Pancreas (tissue), 10 donors: ENCODE measurements at regions not wholly inside any gene's neighbourhood (a gene's known extent, or its start where the extent isn't known, plus 50 kb on each side); places are given as distances from the start of the nearest gene placed in this dataset.

Source experiments
- ATAC-seq, 4 donors: fragments of 200-7000 bp; cut with Tn5 transposase; one replicate each; pipeline versions ENCODE4 v1.8.0 to v1.9.1; 2020; ENCODE audit warnings: mild to moderate bottlenecking in 4 of 4, moderate library complexity in 4 of 4
- DNase-seq, 6 donors: peaks; one replicate each; pipeline ENCODE4 v3.0.0-alpha.2; 2020
- FAIRE-seq: peaks from 2 replicates; lab custom pipeline; 2012; peaks lifted over from hg19 to GRCh38; lab: Jason Lieb, UNC
- H3K27ac ChIP-seq, 4 donors: fragments of 200-600 bp; sonication (generic); 1 replicate in 3 of 4; 2 replicates in 1 of 4; pipeline versions ENCODE4 v1.5.0 to v1.8.0; 2020
- H3K27me3 ChIP-seq, 4 donors: fragments of 200-600 bp; one replicate each; pipeline ENCODE4 v1.8.0; 2021
- H3K36me3 ChIP-seq, 3 donors: fragments of 200-600 bp; sonication (generic) in 1 of 3; one replicate each; pipeline versions ENCODE4 v1.5.0 to v1.8.0; 2020 to 2021
- H3K4me1 ChIP-seq, 3 donors: fragments of 200-600 bp; one replicate each; pipeline ENCODE4 v1.8.0; 2021
- H3K4me3 ChIP-seq, 4 donors: fragments of 200-600 bp; sonication (generic) in 2 of 4; one replicate each; pipeline versions ENCODE4 v1.5.0 to v1.8.0; 2020 to 2021
- H3K9me3 ChIP-seq, 4 donors: fragments of 200-600 bp; one replicate each; pipeline ENCODE4 v1.8.0; 2021
- CTCF ChIP-seq, 4 donors: fragments of 200-600 bp; sonication (generic) in 3 of 4; IDR thresholded peaks; one replicate each; pipeline versions ENCODE4 v1.5.0 to v1.8.0; 2021; ENCODE audit warnings: antibody characterized with exemption in 4 of 4
- WGBS, 2 donors: extraction: QIAGEN DNeasy Blood & Tissue Kit; methylation state at CpG; one replicate each; pipeline ENCODE4 v1.1.7; 2013; 5-methylcytosine and 5-hydroxymethylcytosine counted together
- intact Hi-C, 3 donors: fragments of 100-400 bp; cut with DNase I; formaldehyde crosslinking; loops; one replicate each; pipeline versions ENCODE4 v1.11.1 to v1.14.2; 2022
- donor health status: healthy with polysubstance abuse.
- donor health status: DM: no; HTN: no; CAD: no; lungs with moderate emphysema.
- donor health status: DM: no; HTN: no; CAD: no.
- donor health status: control.
- donor health status: control.
- donor health status: Bipolar disorder and iron deficiency.
- donor health status: DM: yes; HTN: yes; CAD: no.
- donor health status: DM: no; HTN: no; CAD: no.
- donor health status: DM: no; HTN: no; CAD: no.
- donor health status: DM: yes; HTN: yes; CAD: no.

GRCh38 chr4:145396581-145396980 is 85.1 kb upstream of the SMAD1 start:
- no peak for ATAC-seq
- WGBS, 2 donors, result 89 to 96% methylated on average over 1 of the region's 1 CpG
- Histone ChIP-seq H3K9me3 (no peaks in the 10 kb centered on the region), H3K4me1 (no peaks in the 10 kb centered on the region), H3K36me3 (no peaks in the 10 kb centered on the region), H3K27ac (no peak overlapping the region), H3K4me3 (no peak overlapping the region), H3K27me3 (no peaks in the 10 kb centered on the region)
- DNase-seq, result no peak
- intact Hi-C loops, result no loop called here
- TF ChIP-seq CTCF (IDR thresholded peaks at IDR 0.05), result no peak
- FAIRE-seq, result no peak

- Histone ChIP-seq H3K27ac (no peak overlapping the region), H3K9me3 (no peaks in the 10 kb centered on the region), H3K4me1 (no peaks in the 10 kb centered on the region), H3K27me3 (no peaks in the 10 kb centered on the region), H3K4me3 (no peak overlapping the region), H3K36me3 (no peaks in the 10 kb centered on the region)
- ATAC-seq (no peak), DNase-seq (no peak), FAIRE-seq (no peak)
- no peak for TF ChIP-seq CTCF (IDR thresholded peaks at IDR 0.05)
- 80 to 81% methylated on average over 3 of the region's 3 CpGs for WGBS, 2 donors
- intact Hi-C loops, result no loop called here
Measured at GRCh38 chr4:145390571-145390970, 91.1 kb upstream of the SMAD1 start.

- ATAC-seq (no peak), DNase-seq (no peak), FAIRE-seq (no peak)
- WGBS, 2 donors, result 71 to 80% methylated on average over 4 of the region's 4 CpGs
- H3K27ac ChIP-seq, result no peak overlapping the region
- H3K27me3 ChIP-seq, result no peaks in the 10 kb centered on the region
- no peaks in the 10 kb centered on the region for H3K36me3 ChIP-seq
- intact Hi-C loops, result no loop called here
- no peak overlapping the region for H3K4me3 ChIP-seq
- no peaks in the 10 kb centered on the region for H3K4me1 ChIP-seq
- no peak for TF ChIP-seq CTCF (IDR thresholded peaks at IDR 0.05)
- H3K9me3 ChIP-seq, result no peaks in the 10 kb centered on the region
Measured at GRCh38 chr4:145389550-145389949, 92.1 kb upstream of the SMAD1 start.

GRCh38 chr4:145388043-145388442 is 93.6 kb upstream of the SMAD1 start:
- no peak for DNase-seq
- intact Hi-C loops, result no loop called here
- 50 to 77% methylated on average over 3 of the region's 3 CpGs for WGBS, 2 donors
- Histone ChIP-seq H3K9me3 (no peaks in the 10 kb centered on the region), H3K4me3 (no peak overlapping the region), H3K4me1 (no peaks in the 10 kb centered on the region), H3K27ac (peak overlapping the region in 1 of 4 donors; percentile 39), H3K36me3 (no peaks in the 10 kb centered on the region), H3K27me3 (no peaks in the 10 kb centered on the region)
- TF ChIP-seq CTCF (IDR thresholded peaks at IDR 0.05), result no peak
- peak in 2 of 4 donors; percentile 40 to 58 for ATAC-seq
- no peak for FAIRE-seq

GRCh38 chr4:145387079-145387478 is 94.6 kb upstream of the SMAD1 start:
- intact Hi-C loops, result no loop called here
- no peak overlapping the region for H3K27ac ChIP-seq
- ATAC-seq (peak in 2 of 4 donors; percentile 29 to 30), FAIRE-seq (no peak), DNase-seq (no peak)
- no peak overlapping the region for H3K4me3 ChIP-seq
- no peaks in the 10 kb centered on the region for H3K27me3 ChIP-seq
- no peaks in the 10 kb centered on the region for H3K4me1 ChIP-seq
- H3K9me3 ChIP-seq, result no peaks in the 10 kb centered on the region
- WGBS, 2 donors, result 55 to 58% methylated on average over 3 of the region's 3 CpGs
- H3K36me3 ChIP-seq, result no peaks in the 10 kb centered on the region
- TF ChIP-seq CTCF (IDR thresholded peaks at IDR 0.05), result no peak
